ENCODE measurements at regions not wholly inside any gene's neighbourhood (a gene's known extent, or its start where the extent isn't known, plus 50 kb on each side); places are given as distances from the start of the nearest gene placed in this dataset.

- TF ChIP-seq, protein P1, sequence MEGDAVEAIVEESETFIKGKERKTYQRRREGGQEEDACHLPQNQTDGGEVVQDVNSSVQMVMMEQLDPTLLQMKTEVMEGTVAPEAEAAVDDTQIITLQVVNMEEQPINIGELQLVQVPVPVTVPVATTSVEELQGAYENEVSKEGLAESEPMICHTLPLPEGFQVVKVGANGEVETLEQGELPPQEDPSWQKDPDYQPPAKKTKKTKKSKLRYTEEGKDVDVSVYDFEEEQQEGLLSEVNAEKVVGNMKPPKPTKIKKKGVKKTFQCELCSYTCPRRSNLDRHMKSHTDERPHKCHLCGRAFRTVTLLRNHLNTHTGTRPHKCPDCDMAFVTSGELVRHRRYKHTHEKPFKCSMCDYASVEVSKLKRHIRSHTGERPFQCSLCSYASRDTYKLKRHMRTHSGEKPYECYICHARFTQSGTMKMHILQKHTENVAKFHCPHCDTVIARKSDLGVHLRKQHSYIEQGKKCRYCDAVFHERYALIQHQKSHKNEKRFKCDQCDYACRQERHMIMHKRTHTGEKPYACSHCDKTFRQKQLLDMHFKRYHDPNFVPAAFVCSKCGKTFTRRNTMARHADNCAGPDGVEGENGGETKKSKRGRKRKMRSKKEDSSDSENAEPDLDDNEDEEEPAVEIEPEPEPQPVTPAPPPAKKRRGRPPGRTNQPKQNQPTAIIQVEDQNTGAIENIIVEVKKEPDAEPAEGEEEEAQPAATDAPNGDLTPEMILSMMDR (IDR thresholded peaks at IDR 0.05; ENCODE audit: borderline replicate concordance, extremely low read depth, low read length, poor library complexity, severe bottlenecking) = no peak
- TF ChIP-seq EZH2 (IDR thresholded peaks at IDR 0.05; ENCODE audit: borderline replicate concordance, low read depth, low read length, severe bottlenecking) = no peak
Measured at GRCh38 chr15:96504371-96504770, 173.9 kb downstream of the NR2F2 start.
